Hepatocyte (in vitro differentiated cells): ENCODE measurements at regions not wholly inside any gene's neighbourhood (a gene's known extent, or its start where the extent isn't known, plus 50 kb on each side); places are given as distances from the start of the nearest gene placed in this dataset.

Source experiments
- CTCF ChIP-seq: fragments of 200-600 bp; sonication (generic); IDR thresholded peaks from 2 replicates; pipeline ENCODE4 v1.5.1; 2016; ENCODE audit warnings: antibody characterized with exemption, mild to moderate bottlenecking; ENCODE audit not compliant: poor library complexity
- EZH2 ChIP-seq: fragments of 200-600 bp; sonication (generic); IDR thresholded peaks from 2 replicates; pipeline ENCODE4 v1.6.1; 2016; ENCODE audit warnings: antibody characterized with exemption, mild to moderate bottlenecking, borderline replicate concordance
- EZH2phosphoT487 ChIP-seq: fragments of 200-600 bp; sonication (generic); IDR thresholded peaks from one replicate; pipeline ENCODE4 v1.6.1; 2018; ENCODE audit warnings: antibody characterized with exemption, mild to moderate bottlenecking, low read depth, moderate library complexity; ENCODE audit not compliant: unreplicated experiment, severe bottlenecking

- TF ChIP-seq CTCF (no peak), EZH2phosphoT487 (no peak), EZH2 (no peak)
Observed at GRCh38 chr1:30413606-30414005, 309.8 kb downstream of the MATN1 start.
